IMR-90 (cell line): ENCODE measurements at regions not wholly inside any gene's neighbourhood (a gene's known extent, or its start where the extent isn't known, plus 50 kb on each side); places are given as distances from the start of the nearest gene placed in this dataset.

ENCODE experiments used
- ATAC-seq: fragments of 200-7000 bp; cut with Tn5 transposase; 2 replicates; pipeline ENCODE4 v1.9.1; 2020; ENCODE audit warnings: low read depth, mild to moderate bottlenecking, moderate library complexity
- BruUV-seq: library from RNA; stranded (reverse); fragments of 400-500 nt; replicated peaks from 2 replicates; lab custom pipeline; 2021; lab: Mats Ljungman, UMichigan
- CTCF ChIA-PET: fragments of 300-600 bp; formaldehyde crosslinking; extraction: SDS; loops from one replicate; lab custom pipeline; 2021; ENCODE audit warnings: antibody characterized with exemption; lab: Yijun Ruan, JAX
- POLR2A ChIA-PET: fragments of 300-600 bp; sonication (Branson Sonifier 250); formaldehyde crosslinking; loops from one replicate; lab custom pipeline; 2022; ENCODE audit warnings: antibody characterized with exemption; ENCODE audit not compliant: unreplicated experiment; lab: Charles Lee
- DNase-seq: peaks from one replicate; pipeline ENCODE4 v3.0.0; 2013
- H2AFZ ChIP-seq: replicated peaks from 2 replicates; pipeline ENCODE3; 2013; ENCODE audit warnings: low read length, mild to moderate bottlenecking; ENCODE audit not compliant: poor library complexity
- H2AK5ac ChIP-seq: 2 replicates; pipeline ENCODE4 v1.6.1; 2013; ENCODE audit warnings: low read depth, low read length, inconsistent platforms
- H2AK9ac ChIP-seq: replicated peaks from 2 replicates; pipeline ENCODE3; 2013; ENCODE audit warnings: mild to moderate bottlenecking, low read depth, low read length, moderate library complexity; ENCODE audit not compliant: poor library complexity
- H2BK120ac ChIP-seq: 2 replicates; pipeline ENCODE4 v1.6.1; 2013; ENCODE audit warnings: low read depth, low read length, inconsistent platforms
- H2BK15ac ChIP-seq: 3 replicates; pipeline ENCODE4 v1.6.1; 2013; ENCODE audit warnings: low read depth, low read length, inconsistent platforms
- H2BK20ac ChIP-seq: 2 replicates; pipeline ENCODE4 v1.6.1; 2013; ENCODE audit warnings: low read depth, mild to moderate bottlenecking, inconsistent platforms, low read length, moderate library complexity
- H2BK5ac ChIP-seq: 2 replicates; pipeline ENCODE4 v1.6.1; 2013; ENCODE audit warnings: mild to moderate bottlenecking, low read depth, low read length, inconsistent platforms; ENCODE audit not compliant: poor library complexity, severe bottlenecking
- H3K14ac ChIP-seq: replicated peaks from 2 replicates; pipeline ENCODE4 v1.6.1; 2013; ENCODE audit warnings: low read depth, low read length, inconsistent platforms
- H3K18ac ChIP-seq: 2 replicates; pipeline ENCODE4 v1.6.1; 2013; ENCODE audit warnings: low read depth, low read length, control low read depth
- H3K23ac ChIP-seq: 2 replicates; pipeline ENCODE4 v1.6.1; 2013; ENCODE audit warnings: low read depth, low read length, inconsistent platforms
- H3K27ac ChIP-seq: 2 replicates; pipeline ENCODE4 v1.5.1; 2013; ENCODE audit warnings: mild to moderate bottlenecking, control low read depth, low read length; ENCODE audit not compliant: insufficient read depth
- H3K27me3 ChIP-seq: 2 replicates; pipeline ENCODE4 v1.6.1; 2013; ENCODE audit warnings: low read length; ENCODE audit not compliant: control insufficient read depth, insufficient read depth
- H3K36me3 ChIP-seq: 2 replicates; pipeline ENCODE4 v1.6.1; 2013; ENCODE audit warnings: low read length, mixed read lengths; ENCODE audit not compliant: control insufficient read depth, insufficient read depth
- H3K4ac ChIP-seq: 2 replicates; pipeline ENCODE4 v1.6.1; 2013; ENCODE audit warnings: low read depth, low read length, inconsistent platforms
- H3K4me1 ChIP-seq: 2 replicates; pipeline ENCODE4 v1.6.1; 2013; ENCODE audit warnings: low read length, mixed read lengths; ENCODE audit not compliant: control insufficient read depth, insufficient read depth
- H3K4me2 ChIP-seq: 2 replicates; pipeline ENCODE4 v1.6.1; 2013; ENCODE audit warnings: low read depth, mild to moderate bottlenecking, control low read depth, low read length, moderate library complexity
- H3K4me3 ChIP-seq: 2 replicates; pipeline ENCODE4 v1.5.1; 2013; ENCODE audit warnings: low read depth, mild to moderate bottlenecking, control low read depth, low read length, moderate library complexity; ENCODE audit not compliant: insufficient read depth
- H3K56ac ChIP-seq: 2 replicates; pipeline ENCODE4 v1.6.1; 2013; ENCODE audit warnings: low read length, inconsistent platforms; ENCODE audit not compliant: insufficient read depth; ENCODE audit errors: extremely low read depth
- H3K79me1 ChIP-seq, 2 experiments: 2 replicates each; pipeline ENCODE4 v1.6.1; 2013; ENCODE audit warnings: low read length in 2 of 2, inconsistent platforms in 1 of 2, low read depth in 1 of 2
- H3K9ac ChIP-seq: 2 replicates; pipeline ENCODE4 v1.6.1; 2013; ENCODE audit warnings: low read depth, low read length, control low read depth
- H3K9me1 ChIP-seq: 2 replicates; pipeline ENCODE4 v1.6.1; 2013; ENCODE audit warnings: low read length, inconsistent platforms; ENCODE audit not compliant: insufficient read depth
- H3K9me3 ChIP-seq: 2 replicates; pipeline ENCODE4 v1.6.1; 2013; ENCODE audit warnings: low read length; ENCODE audit not compliant: control insufficient read depth, insufficient read depth
- H4K20me1 ChIP-seq: 2 replicates; pipeline ENCODE4 v1.6.1; 2013; ENCODE audit warnings: low read length, inconsistent platforms; ENCODE audit not compliant: insufficient read depth
- H4K5ac ChIP-seq: 2 replicates; pipeline ENCODE4 v1.6.1; 2013; ENCODE audit warnings: mild to moderate bottlenecking, low read depth, low read length, control low read depth
- H4K8ac ChIP-seq, 2 experiments: 2 replicates each; pipeline ENCODE4 v1.6.1; 2013; ENCODE audit warnings: low read depth in 2 of 2, low read length in 2 of 2, control low read depth in 1 of 2, inconsistent platforms in 1 of 2
- H4K91ac ChIP-seq: 2 replicates; pipeline ENCODE4 v1.6.1; 2013; ENCODE audit warnings: low read depth, low read length, inconsistent platforms; ENCODE audit not compliant: insufficient read depth
- BHLHE40 ChIP-seq: fragments of 150-350 bp; IDR thresholded peaks from 2 replicates; pipeline ENCODE4 v1.6.1; 2016; ENCODE audit warnings: mild to moderate bottlenecking, low read depth, low read length
- CEBPB ChIP-seq: IDR thresholded peaks from 2 replicates; pipeline ENCODE4 v1.6.1; 2012; ENCODE audit warnings: low read depth, low read length, improper control_type of control experiment
- CHD1 ChIP-seq: IDR thresholded peaks from 2 replicates; pipeline ENCODE4 v1.6.1; 2012; ENCODE audit warnings: low read depth, low read length, improper control_type of control experiment
- FOS ChIP-seq: fragments of 150-350 bp; IDR thresholded peaks from 2 replicates; pipeline ENCODE4 v1.6.1; 2016; ENCODE audit warnings: low read depth, low read length
- MAZ ChIP-seq: IDR thresholded peaks from 2 replicates; pipeline ENCODE4 v1.6.1; 2012; ENCODE audit warnings: low read depth, mild to moderate bottlenecking, low read length, improper control_type of control experiment, moderate library complexity, borderline replicate concordance
- RCOR1 ChIP-seq: IDR thresholded peaks from 2 replicates; pipeline ENCODE4 v1.6.1; 2012; ENCODE audit warnings: mild to moderate bottlenecking, low read length, improper control_type of control experiment; ENCODE audit not compliant: insufficient replicate concordance
- SMC3 ChIP-seq: fragments of 150-350 bp; IDR thresholded peaks from 2 replicates; pipeline ENCODE4 v1.6.1; 2016; ENCODE audit warnings: low read depth, mild to moderate bottlenecking, antibody characterized with exemption, low read length, moderate library complexity
- WGBS, 2 experiments: methylation state at CpG; one replicate each; pipeline versions ENCODE4 v1.1.5 to v1.1.7; 2013; ENCODE audit warnings: missing lambda C conversion rate in 2 of 2; ENCODE audit not compliant: insufficient read length in 1 of 2; ENCODE audit errors: extremely low coverage in 2 of 2; 5-methylcytosine and 5-hydroxymethylcytosine counted together
- dilution Hi-C: fragments of 300-500 bp; cut with HindIII; formaldehyde crosslinking; loops from one replicate; pipeline ENCODE4 v1.14.3; 2018; ENCODE audit warnings: low sequenced_read_pairs; ENCODE audit not compliant: unreplicated experiment
- in situ Hi-C: fragments of 300-500 bp; cut with MboI; formaldehyde crosslinking; loops from 3 replicates; pipeline ENCODE4 v1.14.3; 2019; ENCODE audit warnings: low sequenced_read_pairs, inconsistent platforms, mixed read lengths
- intact Hi-C: fragments of 100-400 bp; cut with micrococcal nuclease; formaldehyde crosslinking; loops from 2 replicates; pipeline ENCODE4 v1.10.0; 2022

DNA sequence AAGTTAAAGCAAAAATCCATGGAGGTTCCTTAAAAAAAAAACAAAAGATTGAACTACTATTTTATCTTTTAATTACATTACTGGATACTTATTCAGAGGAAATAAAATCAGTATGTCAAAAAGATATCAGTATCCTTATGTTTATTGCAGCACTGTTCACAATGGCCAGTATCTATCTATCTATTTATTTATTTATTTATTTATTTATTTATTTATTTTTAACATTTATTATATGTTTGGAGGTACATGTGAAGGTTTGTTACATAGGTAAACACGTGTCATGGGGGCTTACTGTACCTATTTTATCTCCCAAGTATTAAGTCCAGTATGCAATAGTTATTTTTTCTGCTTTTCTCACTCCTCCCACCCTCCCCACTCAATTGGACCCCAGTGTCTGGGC is 881.1 kb upstream of the POU3F4 start:
- H3K36me3 ChIP-seq: no peaks in the 10 kb centered on the region
- H3K56ac ChIP-seq: no peak overlapping the region
- no peak overlapping the region for H3K27ac ChIP-seq
- ChIA-PET CTCF (no interaction called here), POLR2A (no interaction called here)
- H3K79me1 ChIP-seq: no peaks in the 10 kb centered on the region
- H2AK9ac ChIP-seq: no peak overlapping the region
- ATAC-seq (no peak), DNase-seq (no peak)
- no peak overlapping the region for H2AFZ ChIP-seq
- 0 out of 2 replicates have a peak, but pooled peaks cover 1% of the 10 kb centered on the region for H3K9me3 ChIP-seq
- in situ Hi-C loops (no loop called here), dilution Hi-C loops (no loop called here), intact Hi-C loops (no loop called here)
- no peaks in the 10 kb centered on the region for H3K27me3 ChIP-seq
- no peak overlapping the region for H3K4me2 ChIP-seq
- H4K8ac ChIP-seq: no peak overlapping the region
- H2BK120ac ChIP-seq: no peak overlapping the region
- no peak overlapping the region for H2AK5ac ChIP-seq
- no peak overlapping the region for H3K4ac ChIP-seq
- H2BK5ac ChIP-seq: no peak overlapping the region
- H3K4me1 ChIP-seq: no peaks in the 10 kb centered on the region
- no peak overlapping the region for H2BK20ac ChIP-seq
- no peak overlapping the region for H3K14ac ChIP-seq
- H3K9ac ChIP-seq: no peak overlapping the region
- no peak for TF ChIP-seq BHLHE40
- no peak for TF ChIP-seq MAZ
- no peak for TF ChIP-seq FOS
- no peak for TF ChIP-seq CEBPB
- no peak for TF ChIP-seq SMC3
- no peak for TF ChIP-seq CHD1
- TF ChIP-seq RCOR1: no peak
- no peak overlapping the region for H3K23ac ChIP-seq
- H3K9me1 ChIP-seq: no peaks in the 10 kb centered on the region
- no TSS peak for BruUV-seq
- no peak overlapping the region for H3K4me3 ChIP-seq
- H4K91ac ChIP-seq: no peak overlapping the region
- no peak overlapping the region for H2BK15ac ChIP-seq
- no peaks in the 10 kb centered on the region for H4K20me1 ChIP-seq
- H4K5ac ChIP-seq: no peak overlapping the region
- H3K18ac ChIP-seq: no peak overlapping the region
- WGBS, 2 experiments: no CpG with 5 or more reads among the region's 1 CpG
